DMS 273 treated with DMSO at 0.1 percent for 48 hours (cell line): ENCODE measurements at regions not wholly inside any gene's neighbourhood (a gene's known extent, or its start where the extent isn't known, plus 50 kb on each side); places are given as distances from the start of the nearest gene placed in this dataset.

Experiments used
- DNase-seq: peaks from one replicate; lab custom pipeline; 2025; lab: John Stamatoyannopoulos, UW

- DNase-seq = no peak
These were observed 82.8 kb upstream of the TRPC3 start for GRCh38 chr4:122034619-122035018.

GRCh38 chr4:122027203-122027602 is 75.3 kb upstream of the TRPC3 start:
- DNase-seq = no peak

- no peak for DNase-seq
These were observed 65.4 kb upstream of the TRPC3 start for GRCh38 chr4:122017296-122017695.

DNA sequence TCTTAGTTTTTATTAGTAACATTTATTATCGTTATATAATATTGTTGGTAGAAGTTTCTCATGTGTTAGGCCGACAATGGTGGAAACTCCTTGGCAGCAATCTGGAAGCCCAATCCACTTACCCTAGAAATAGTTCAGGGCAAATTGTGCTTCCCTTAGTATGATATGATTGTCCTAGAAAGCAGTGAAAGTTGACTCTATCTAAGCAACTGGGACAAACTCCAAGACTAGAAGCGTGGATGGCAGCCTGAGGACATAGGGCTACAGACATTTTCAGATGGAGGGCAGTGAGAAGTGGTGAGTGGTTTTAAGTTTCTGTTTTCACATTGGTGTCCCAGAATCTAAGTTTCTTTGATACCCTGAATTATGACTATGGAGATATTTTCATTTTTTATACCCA is 63.3 kb upstream of the TRPC3 start:
- no peak for DNase-seq

DNA sequence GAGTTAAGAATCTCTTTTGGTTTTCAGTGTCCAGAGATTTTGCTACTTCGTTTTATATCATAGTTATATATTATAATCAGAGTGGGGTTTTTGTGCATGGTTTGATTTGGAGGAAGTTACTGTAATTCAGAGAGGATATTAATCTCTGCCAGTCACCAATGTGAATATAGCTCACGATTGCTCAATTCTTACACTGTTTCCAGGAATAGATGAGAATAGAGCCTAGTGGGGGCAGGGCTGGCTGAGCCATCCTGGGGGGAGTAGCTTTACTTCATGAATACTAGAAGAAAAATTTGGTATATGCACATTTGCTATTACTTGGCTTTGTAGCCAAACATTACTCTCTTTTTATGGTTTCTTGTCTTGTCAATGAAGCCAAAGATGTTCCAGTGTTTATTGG is 60.9 kb upstream of the TRPC3 start:
- no peak for DNase-seq

- DNase-seq = no peak
These were observed 58.8 kb upstream of the TRPC3 start for GRCh38 chr4:122010610-122011009.

- no peak for DNase-seq
These were observed 57.7 kb upstream of the TRPC3 start for GRCh38 chr4:122009524-122009923.

GRCh38 chr4:122007016-122007415 is 55.2 kb upstream of the TRPC3 start:
- no peak for DNase-seq

- DNase-seq = no peak
These were observed 53.4 kb upstream of the TRPC3 start for GRCh38 chr4:122005064-122005755.

DNA sequence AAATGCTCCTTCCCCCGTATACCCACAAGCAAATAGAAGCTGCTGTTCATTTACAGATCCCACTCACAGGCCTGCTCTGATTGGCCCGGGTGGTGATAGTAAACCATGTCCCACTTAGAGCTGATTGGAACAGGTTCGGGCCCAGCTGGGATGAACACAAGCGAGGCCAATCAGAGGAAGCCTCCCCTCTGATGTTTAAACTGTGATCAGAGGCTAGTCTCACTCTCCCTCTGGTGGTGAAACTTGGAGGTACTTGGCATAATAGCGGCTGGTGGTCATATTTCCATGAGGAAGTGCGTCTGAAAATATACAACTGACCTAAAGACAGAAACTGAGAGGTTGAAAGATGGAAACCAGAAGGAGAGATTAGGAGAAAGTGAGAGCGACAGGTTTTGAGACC is 51.5 kb upstream of the TRPC3 start:
- no peak for DNase-seq
